CD4-positive, alpha-beta T cell (primary cell): ENCODE measurements at regions not wholly inside any gene's neighbourhood (a gene's known extent, or its start where the extent isn't known, plus 50 kb on each side); places are given as distances from the start of the nearest gene placed in this dataset.

ENCODE experiments used
- ATAC-seq: fragments of 200-7000 bp; cut with Tn5 transposase; one replicate; pipeline ENCODE4 v1.10.0; 2022; ENCODE audit warnings: mild to moderate bottlenecking; ENCODE audit not compliant: poor library complexity
- CTCF ChIA-PET: fragments of 350-600 bp; sonication (Branson Sonifier 250); formaldehyde crosslinking; loops from one replicate; lab custom pipeline; 2021; ENCODE audit warnings: antibody characterized with exemption, inconsistent platforms; lab: Charles Lee
- POLR2A ChIA-PET: fragments of 350-600 bp; sonication (Branson Sonifier 250); formaldehyde crosslinking; loops from one replicate; lab custom pipeline; 2021; ENCODE audit warnings: antibody characterized with exemption, inconsistent platforms; lab: Charles Lee
- DNase-seq, 14 experiments: peaks; one replicate each; pipeline ENCODE4 v3.0.0-alpha.2; 2013 to 2020; ENCODE audit warnings: mixed read lengths in 2 of 14
- H3K27ac ChIP-seq, 2 donors: one replicate each; pipeline versions ENCODE4 v1.5.1 to v1.7.0; 2013; ENCODE audit warnings: low read length in 2 of 2, low read depth in 1 of 2, mild to moderate bottlenecking in 1 of 2
- H3K27me3 ChIP-seq, 2 experiments: 1 replicate in 1 of 2; 2 replicates in 1 of 2; pipeline versions ENCODE4 v1.6.1 to v1.7.0; 2013; ENCODE audit warnings: low read length in 2 of 2, control low read depth in 1 of 2, mild to moderate bottlenecking in 1 of 2, moderate library complexity in 1 of 2; ENCODE audit not compliant: insufficient read depth in 2 of 2, control insufficient read depth in 1 of 2
- H3K36me3 ChIP-seq: one replicate; pipeline ENCODE4 v1.6.1; 2013; ENCODE audit warnings: low read length, control low read depth; ENCODE audit not compliant: insufficient read depth
- H3K4me1 ChIP-seq: one replicate; pipeline ENCODE4 v1.6.1; 2013; ENCODE audit warnings: low read length, control low read depth; ENCODE audit not compliant: insufficient read depth
- H3K4me3 ChIP-seq: one replicate; pipeline ENCODE4 v1.5.1; 2013; ENCODE audit warnings: mild to moderate bottlenecking, low read length, moderate library complexity
- H3K9me3 ChIP-seq, 2 experiments: 1 replicate in 1 of 2; 2 replicates in 1 of 2; pipeline versions ENCODE4 v1.6.1 to v1.7.0; 2013; ENCODE audit warnings: low read length in 2 of 2, mild to moderate bottlenecking in 2 of 2, control low read depth in 1 of 2, moderate library complexity in 1 of 2; ENCODE audit not compliant: control insufficient read depth in 1 of 2, insufficient read depth in 1 of 2
- H3K27ac Mint-ChIP-seq: one replicate; pipeline ENCODE4 v1.8.0; 2020; ENCODE audit warnings: mixed read lengths
- H3K27me3 Mint-ChIP-seq: one replicate; pipeline ENCODE4 v1.8.0; 2021; ENCODE audit warnings: mixed read lengths
- H3K36me3 Mint-ChIP-seq: one replicate; pipeline ENCODE4 v1.8.0; 2021; ENCODE audit warnings: low read depth, mixed read lengths
- H3K4me1 Mint-ChIP-seq: one replicate; pipeline ENCODE4 v1.8.0; 2021; ENCODE audit warnings: low read depth, mixed read lengths
- H3K4me3 Mint-ChIP-seq: one replicate; pipeline ENCODE4 v1.8.0; 2020; ENCODE audit warnings: mild to moderate bottlenecking, mixed read lengths
- H3K9me3 Mint-ChIP-seq: one replicate; pipeline ENCODE4 v1.8.0; 2020; ENCODE audit warnings: mixed read lengths
- intact Hi-C, 2 experiments: fragments of 100-400 bp; cut with DNase I in 1 of 2; cut with micrococcal nuclease in 1 of 2; formaldehyde crosslinking; loops; one replicate each; pipeline versions ENCODE4 v1.15.1 to v1.9.0; 2023 to 2025; cut with DNase I, micrococcal nuclease
- TF ChIP-seq, protein P1 (sequence below): fragments of 200-600 bp; IDR thresholded peaks from one replicate; pipeline ENCODE4 v1.8.0; 2022; ENCODE audit warnings: antibody characterized with exemption, mild to moderate bottlenecking

GRCh38 chr18:25454730-25455129, 102.8 kb upstream of the ZNF521 start:
- Mint-ChIP-seq H3K4me3 (no peak overlapping the region), H3K36me3 (no peaks in the 10 kb centered on the region), H3K4me1 (no peaks in the 10 kb centered on the region), H3K27ac (no peak overlapping the region), H3K9me3 (no peaks in the 10 kb centered on the region), H3K27me3 (no peaks in the 10 kb centered on the region)
- Histone ChIP-seq H3K36me3 (no peaks in the 10 kb centered on the region), H3K9me3 (peaks cover 5 to 8% of the 10 kb centered on the region in 2 experiments), H3K4me1 (no peaks in the 10 kb centered on the region), H3K27ac (no peak overlapping the region), H3K4me3 (no peak overlapping the region), H3K27me3 (no peaks in the 10 kb centered on the region)
- ChIA-PET POLR2A (no interaction called here), CTCF (no interaction called here)
- intact Hi-C loops: no loop called here
- ATAC-seq: no peak
- DNase-seq: no peak
- TF ChIP-seq, protein P1, sequence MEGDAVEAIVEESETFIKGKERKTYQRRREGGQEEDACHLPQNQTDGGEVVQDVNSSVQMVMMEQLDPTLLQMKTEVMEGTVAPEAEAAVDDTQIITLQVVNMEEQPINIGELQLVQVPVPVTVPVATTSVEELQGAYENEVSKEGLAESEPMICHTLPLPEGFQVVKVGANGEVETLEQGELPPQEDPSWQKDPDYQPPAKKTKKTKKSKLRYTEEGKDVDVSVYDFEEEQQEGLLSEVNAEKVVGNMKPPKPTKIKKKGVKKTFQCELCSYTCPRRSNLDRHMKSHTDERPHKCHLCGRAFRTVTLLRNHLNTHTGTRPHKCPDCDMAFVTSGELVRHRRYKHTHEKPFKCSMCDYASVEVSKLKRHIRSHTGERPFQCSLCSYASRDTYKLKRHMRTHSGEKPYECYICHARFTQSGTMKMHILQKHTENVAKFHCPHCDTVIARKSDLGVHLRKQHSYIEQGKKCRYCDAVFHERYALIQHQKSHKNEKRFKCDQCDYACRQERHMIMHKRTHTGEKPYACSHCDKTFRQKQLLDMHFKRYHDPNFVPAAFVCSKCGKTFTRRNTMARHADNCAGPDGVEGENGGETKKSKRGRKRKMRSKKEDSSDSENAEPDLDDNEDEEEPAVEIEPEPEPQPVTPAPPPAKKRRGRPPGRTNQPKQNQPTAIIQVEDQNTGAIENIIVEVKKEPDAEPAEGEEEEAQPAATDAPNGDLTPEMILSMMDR: no peak

- H3K27me3 Mint-ChIP-seq: no peaks in the 10 kb centered on the region
- TF ChIP-seq, protein P1: no peak
- intact Hi-C loops: no loop called here
- no peaks in the 10 kb centered on the region for H3K9me3 Mint-ChIP-seq
- H3K4me1 ChIP-seq: no peaks in the 10 kb centered on the region
- no peak overlapping the region for H3K27ac ChIP-seq
- POLR2A ChIA-PET: no interaction called here
- CTCF ChIA-PET: no interaction called here
- H3K4me1 Mint-ChIP-seq: no peaks in the 10 kb centered on the region
- H3K36me3 Mint-ChIP-seq: no peaks in the 10 kb centered on the region
- DNase-seq (no peak), ATAC-seq (no peak)
- H3K36me3 ChIP-seq: no peaks in the 10 kb centered on the region
- no peak overlapping the region for H3K4me3 Mint-ChIP-seq
- no peak overlapping the region for H3K27ac Mint-ChIP-seq
- H3K9me3 ChIP-seq: peaks cover 5 to 8% of the 10 kb centered on the region in 2 experiments
- no peaks in the 10 kb centered on the region for H3K27me3 ChIP-seq
- H3K4me3 ChIP-seq: no peak overlapping the region
These were observed 102.3 kb upstream of the ZNF521 start for GRCh38 chr18:25454270-25454659.

DNA sequence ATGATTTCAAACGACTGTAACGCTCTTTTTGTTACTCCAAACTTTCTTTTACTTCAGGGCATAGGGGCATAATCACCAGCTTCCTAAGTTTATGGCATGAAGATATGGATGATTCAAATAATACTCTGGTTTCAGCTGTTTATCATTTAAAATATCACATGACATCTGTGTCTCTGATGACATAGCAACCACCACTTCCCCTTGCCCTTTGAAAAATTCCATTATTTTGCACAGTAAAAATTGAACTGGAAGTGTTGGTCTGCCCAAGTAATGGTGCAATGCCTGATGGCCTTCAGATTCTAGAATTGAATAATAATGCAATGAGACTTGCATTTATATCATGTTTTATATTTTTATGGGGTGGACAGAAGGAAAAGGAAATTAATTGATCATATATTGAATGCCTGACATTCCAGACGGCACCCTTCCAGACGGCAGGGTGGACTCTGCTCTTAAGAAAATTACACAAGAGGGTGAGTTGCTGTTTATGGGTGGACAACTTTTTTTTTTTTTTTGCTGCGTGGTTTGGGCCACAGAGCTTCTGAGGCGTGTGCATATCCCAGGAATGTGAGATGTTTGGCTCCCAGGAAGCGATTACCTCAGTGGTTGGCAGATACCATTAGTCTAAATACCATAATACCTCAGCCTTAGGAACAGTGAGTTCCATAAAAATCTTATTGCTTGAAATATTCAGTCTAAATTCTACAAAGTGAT, 101.7 kb upstream of the ZNF521 start:
- H3K9me3 ChIP-seq: peaks cover 5 to 8% of the 10 kb centered on the region in 2 experiments
- H3K4me1 ChIP-seq: no peaks in the 10 kb centered on the region
- H3K4me3 Mint-ChIP-seq: no peak overlapping the region
- no peaks in the 10 kb centered on the region for H3K4me1 Mint-ChIP-seq
- ATAC-seq (no peak), DNase-seq (no peak)
- H3K36me3 ChIP-seq: no peaks in the 10 kb centered on the region
- TF ChIP-seq, protein P1: no peak
- no peaks in the 10 kb centered on the region for H3K27me3 Mint-ChIP-seq
- ChIA-PET CTCF (no interaction called here), POLR2A (no interaction called here)
- H3K27me3 ChIP-seq: no peaks in the 10 kb centered on the region
- H3K4me3 ChIP-seq: no peak overlapping the region
- no peaks in the 10 kb centered on the region for H3K9me3 Mint-ChIP-seq
- no peak overlapping the region for H3K27ac ChIP-seq
- intact Hi-C loops: no loop called here
- no peak overlapping the region for H3K27ac Mint-ChIP-seq
- no peaks in the 10 kb centered on the region for H3K36me3 Mint-ChIP-seq
